ENCODE measurements at regions not wholly inside any gene's neighbourhood (a gene's known extent, or its start where the extent isn't known, plus 50 kb on each side); places are given as distances from the start of the nearest gene placed in this dataset.

DNA sequence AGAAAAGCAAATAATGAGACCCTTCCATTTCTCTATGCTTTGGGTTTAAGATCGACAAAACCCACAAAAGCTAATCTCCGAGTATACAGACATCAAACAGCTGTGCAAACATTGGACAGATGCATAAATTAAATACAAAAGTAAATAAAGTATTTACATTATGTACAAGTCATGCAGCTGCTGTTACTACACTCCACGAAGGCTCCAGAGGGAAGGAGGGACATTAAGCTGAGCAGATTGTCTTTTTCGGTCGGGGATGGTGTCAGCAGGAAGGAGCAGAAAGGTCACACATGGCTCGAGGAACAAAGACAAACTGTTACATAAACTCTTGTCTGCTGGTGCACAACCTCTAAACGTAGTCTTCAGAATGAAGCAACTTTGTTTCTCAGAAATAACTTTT, 88.8 kb upstream of the BARX2 start:
- DNase-seq (ENCODE audit: extremely low spot score, unreplicated experiment), result no peak
- Mint-ChIP-seq H3K27me3 (ENCODE audit: unreplicated experiment) (peaks cover 48% of the 10 kb centered on the region), H3K4me3 (ENCODE audit: unreplicated experiment) (no peak overlapping the region), H3K4me1 (ENCODE audit: unreplicated experiment) (no peaks in the 10 kb centered on the region), H3K36me3 (ENCODE audit: unreplicated experiment) (no peaks in the 10 kb centered on the region), H3K9me3 (ENCODE audit: unreplicated experiment) (no peaks in the 10 kb centered on the region), H3K27ac (ENCODE audit: unreplicated experiment) (no peak overlapping the region)
- TF ChIP-seq, protein P1, sequence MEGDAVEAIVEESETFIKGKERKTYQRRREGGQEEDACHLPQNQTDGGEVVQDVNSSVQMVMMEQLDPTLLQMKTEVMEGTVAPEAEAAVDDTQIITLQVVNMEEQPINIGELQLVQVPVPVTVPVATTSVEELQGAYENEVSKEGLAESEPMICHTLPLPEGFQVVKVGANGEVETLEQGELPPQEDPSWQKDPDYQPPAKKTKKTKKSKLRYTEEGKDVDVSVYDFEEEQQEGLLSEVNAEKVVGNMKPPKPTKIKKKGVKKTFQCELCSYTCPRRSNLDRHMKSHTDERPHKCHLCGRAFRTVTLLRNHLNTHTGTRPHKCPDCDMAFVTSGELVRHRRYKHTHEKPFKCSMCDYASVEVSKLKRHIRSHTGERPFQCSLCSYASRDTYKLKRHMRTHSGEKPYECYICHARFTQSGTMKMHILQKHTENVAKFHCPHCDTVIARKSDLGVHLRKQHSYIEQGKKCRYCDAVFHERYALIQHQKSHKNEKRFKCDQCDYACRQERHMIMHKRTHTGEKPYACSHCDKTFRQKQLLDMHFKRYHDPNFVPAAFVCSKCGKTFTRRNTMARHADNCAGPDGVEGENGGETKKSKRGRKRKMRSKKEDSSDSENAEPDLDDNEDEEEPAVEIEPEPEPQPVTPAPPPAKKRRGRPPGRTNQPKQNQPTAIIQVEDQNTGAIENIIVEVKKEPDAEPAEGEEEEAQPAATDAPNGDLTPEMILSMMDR (IDR thresholded peaks at IDR 0.05), result no peak

DNA sequence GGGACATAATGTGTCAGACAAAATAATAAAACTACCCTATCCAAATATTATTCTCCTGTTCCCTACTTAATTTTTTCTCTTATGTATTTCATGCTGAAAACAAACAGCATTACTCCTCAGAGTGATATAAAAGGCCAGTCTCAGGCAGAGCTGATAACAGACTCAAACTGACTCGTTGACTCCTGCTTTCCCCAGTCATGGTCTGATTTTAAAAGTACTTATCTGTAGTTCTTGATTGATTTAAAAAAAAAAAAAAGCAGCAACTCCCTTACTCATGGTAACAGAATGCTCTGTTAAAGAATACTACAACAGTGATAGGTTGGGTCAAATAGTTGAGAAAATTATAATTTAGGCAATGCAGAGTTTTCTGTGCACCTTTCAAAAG, 90.3 kb upstream of the BARX2 start:
- H3K4me1 Mint-ChIP-seq (ENCODE audit: unreplicated experiment), result peaks cover under 1% of the 10 kb centered on the region

DNA sequence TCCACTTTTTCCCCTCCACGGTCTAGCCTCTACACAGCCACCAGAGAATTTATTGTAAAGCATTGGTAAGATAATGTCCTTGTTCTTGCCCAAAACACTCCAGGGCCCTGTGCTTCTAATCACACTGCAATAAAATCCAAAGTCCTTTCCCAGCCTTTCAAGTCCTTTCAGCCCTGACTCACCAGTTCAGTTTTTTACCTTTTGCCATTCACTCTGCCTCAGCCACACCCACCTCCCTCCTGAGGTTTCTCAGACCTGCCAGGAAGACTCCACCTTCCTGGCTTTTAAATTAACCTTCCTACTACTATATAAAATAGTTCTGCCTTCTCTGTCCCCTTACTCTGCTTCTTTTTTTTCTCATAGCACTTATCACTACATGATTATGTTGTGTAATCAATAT, 91.0 kb upstream of the ARHGAP32 start:
- H3K4me1 Mint-ChIP-seq (ENCODE audit: unreplicated experiment), result peaks cover 10% of the 10 kb centered on the region
- H3K4me3 Mint-ChIP-seq (ENCODE audit: unreplicated experiment), result no peak overlapping the region
- no peak overlapping the region for H3K27ac Mint-ChIP-seq (ENCODE audit: unreplicated experiment)

More for the DNA sequence above, 90.3 kb upstream of the BARX2 start:
- peaks cover 34% of the 10 kb centered on the region for H3K27me3 Mint-ChIP-seq (ENCODE audit: unreplicated experiment)
- H3K9me3 Mint-ChIP-seq (ENCODE audit: unreplicated experiment), result no peaks in the 10 kb centered on the region
- no peak for DNase-seq (ENCODE audit: extremely low spot score, unreplicated experiment)
- TF ChIP-seq, protein P1 (IDR thresholded peaks at IDR 0.05), result no peak
- H3K4me3 Mint-ChIP-seq (ENCODE audit: unreplicated experiment), result no peak overlapping the region
- no peak overlapping the region for H3K27ac Mint-ChIP-seq (ENCODE audit: unreplicated experiment)
- H3K36me3 Mint-ChIP-seq (ENCODE audit: unreplicated experiment), result no peaks in the 10 kb centered on the region

DNA sequence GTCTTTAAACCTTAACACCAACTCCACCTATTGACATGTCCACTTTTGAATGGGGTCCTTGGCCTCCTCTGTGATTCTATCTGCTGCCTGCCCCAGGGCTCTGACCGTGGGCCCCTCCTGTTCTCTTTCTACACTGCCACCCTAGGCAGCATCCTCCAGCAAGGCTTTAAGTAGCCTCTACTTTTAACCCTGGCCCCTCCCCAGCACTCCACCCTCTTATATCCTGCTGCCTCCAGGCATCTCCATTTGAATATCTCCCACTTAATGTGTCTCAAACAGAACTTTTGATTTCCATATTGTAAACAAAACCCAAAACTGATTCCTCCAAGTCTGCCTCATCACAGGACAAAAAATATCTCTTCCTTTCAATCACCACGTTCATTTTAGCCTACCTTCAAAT, 90.5 kb upstream of the ARHGAP32 start:
- Mint-ChIP-seq H3K4me1 (ENCODE audit: unreplicated experiment) (peaks cover 15% of the 10 kb centered on the region), H3K9me3 (ENCODE audit: unreplicated experiment) (no peaks in the 10 kb centered on the region), H3K27me3 (ENCODE audit: unreplicated experiment) (peaks cover 12% of the 10 kb centered on the region), H3K27ac (ENCODE audit: unreplicated experiment) (no peak overlapping the region), H3K4me3 (ENCODE audit: unreplicated experiment) (no peak overlapping the region), H3K36me3 (ENCODE audit: unreplicated experiment) (no peaks in the 10 kb centered on the region)
- no peak for DNase-seq (ENCODE audit: extremely low spot score, unreplicated experiment)
- TF ChIP-seq, protein P1 (IDR thresholded peaks at IDR 0.05), result no peak

More for the DNA sequence above, 91.0 kb upstream of the ARHGAP32 start:
- H3K9me3 Mint-ChIP-seq (ENCODE audit: unreplicated experiment), result no peaks in the 10 kb centered on the region
- no peak for DNase-seq (ENCODE audit: extremely low spot score, unreplicated experiment)
- peaks cover 16% of the 10 kb centered on the region for H3K27me3 Mint-ChIP-seq (ENCODE audit: unreplicated experiment)
- H3K36me3 Mint-ChIP-seq (ENCODE audit: unreplicated experiment), result no peaks in the 10 kb centered on the region
- TF ChIP-seq, protein P1 (IDR thresholded peaks at IDR 0.05), result no peak

DNA sequence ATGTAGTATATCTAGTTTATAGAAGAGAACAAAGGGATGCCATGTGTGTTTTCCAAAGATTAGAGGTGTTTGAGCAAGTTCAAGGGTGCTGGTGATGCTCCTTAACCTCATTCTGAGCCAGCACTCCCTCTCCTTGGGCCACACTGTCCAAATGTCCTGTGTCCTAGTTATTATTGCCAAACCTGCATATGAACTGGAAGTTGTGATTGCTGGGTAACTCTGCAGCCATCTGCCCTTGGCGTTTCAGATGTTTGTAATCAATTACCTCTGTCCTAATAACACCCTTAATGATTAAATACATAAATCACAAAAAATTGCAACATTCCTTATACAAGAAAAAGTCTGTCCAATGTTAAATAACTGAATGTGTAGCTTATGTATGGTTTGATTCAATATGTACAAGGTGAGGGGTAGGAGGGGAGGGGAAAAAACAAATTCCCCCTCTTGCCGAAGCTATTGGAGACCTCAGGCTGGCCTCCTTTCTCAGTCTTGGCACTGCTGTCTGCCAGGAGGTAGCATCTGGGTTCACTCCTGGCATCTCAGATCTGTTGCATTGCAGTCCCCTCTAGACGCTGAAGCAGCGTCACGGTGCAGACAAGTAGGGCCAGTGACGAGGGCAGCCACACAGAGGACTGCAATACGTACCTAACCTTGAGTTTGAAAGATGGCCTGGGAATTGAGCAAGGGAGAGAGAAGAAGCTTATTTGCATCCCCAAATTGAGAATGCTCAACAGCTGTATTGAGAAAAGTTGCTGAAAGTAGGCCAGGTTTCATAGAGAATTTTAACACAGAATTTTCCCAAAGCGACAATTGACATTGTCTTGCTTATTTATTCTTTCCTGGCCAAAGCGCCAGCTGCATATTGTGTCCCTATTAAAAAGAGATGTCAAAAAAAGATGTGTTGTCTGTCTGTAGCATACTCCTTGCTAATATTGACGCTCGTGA, 89.6 kb upstream of the ARHGAP32 start:
- peaks cover 4% of the 10 kb centered on the region for H3K27me3 Mint-ChIP-seq (ENCODE audit: unreplicated experiment)
- DNase-seq (ENCODE audit: extremely low spot score, unreplicated experiment), result no peak
- H3K9me3 Mint-ChIP-seq (ENCODE audit: unreplicated experiment), result no peaks in the 10 kb centered on the region
- H3K27ac Mint-ChIP-seq (ENCODE audit: unreplicated experiment), result no peak overlapping the region
- H3K36me3 Mint-ChIP-seq (ENCODE audit: unreplicated experiment), result no peaks in the 10 kb centered on the region
- TF ChIP-seq, protein P1 (IDR thresholded peaks at IDR 0.05), result no peak
- no peak overlapping the region for H3K4me3 Mint-ChIP-seq (ENCODE audit: unreplicated experiment)
- H3K4me1 Mint-ChIP-seq (ENCODE audit: unreplicated experiment), result peaks cover 22% of the 10 kb centered on the region

Data from osteocyte (in vitro differentiated cells).